Colonic mucosa (tissue), 4 donors: ENCODE measurements at regions not wholly inside any gene's neighbourhood (a gene's known extent, or its start where the extent isn't known, plus 50 kb on each side); places are given as distances from the start of the nearest gene placed in this dataset.
"Not testable (repeated sequence)": the region's sequence is repeated elsewhere in the genome, so short reads cannot be mapped to it uniquely, and the experiment has no call there.

Experiments used
- DNase-seq: peaks from one replicate; pipeline ENCODE4 v3.0.0-alpha.2; 2020
- H3K27ac ChIP-seq: fragments of 200-600 bp; one replicate; pipeline ENCODE4 v1.8.0; 2021
- H3K27me3 ChIP-seq: fragments of 200-600 bp; one replicate; pipeline ENCODE4 v1.8.0; 2021
- H3K36me3 ChIP-seq: fragments of 200-600 bp; one replicate; pipeline ENCODE4 v1.8.0; 2021
- H3K4me1 ChIP-seq: fragments of 200-600 bp; one replicate; pipeline ENCODE4 v1.8.0; 2021; ENCODE audit warnings: mild to moderate bottlenecking
- H3K4me3 ChIP-seq: fragments of 200-600 bp; one replicate; pipeline ENCODE4 v1.8.0; 2021
- H3K9ac ChIP-seq, 2 donors: one replicate each; pipeline ENCODE4 v1.7.0; 2013; ENCODE audit warnings: control low read depth in 2 of 2, low read depth in 2 of 2, low read length in 2 of 2
- H3K9me3 ChIP-seq: fragments of 200-600 bp; one replicate; pipeline ENCODE4 v1.8.0; 2021
- CTCF ChIP-seq: fragments of 200-600 bp; IDR thresholded peaks from one replicate; pipeline ENCODE4 v1.8.0; 2022; ENCODE audit warnings: antibody characterized with exemption, mild to moderate bottlenecking
- intact Hi-C: fragments of 100-400 bp; cut with DNase I; formaldehyde crosslinking; loops from one replicate; pipeline ENCODE4 v1.14.1; 2022
- donor health status: healthy.
- donor health status: DM: no; HTN: no; CAD: no.
- donor health status: DM: no; HTN: no; CAD: no.

- Histone ChIP-seq H3K27ac (no peak overlapping the region), H3K9me3 (no peaks in the 10 kb centered on the region), H3K9ac (no peak overlapping the region), H3K4me3 (no peak overlapping the region), H3K36me3 (no peaks in the 10 kb centered on the region), H3K27me3 (no peaks in the 10 kb centered on the region), H3K4me1 (no peaks in the 10 kb centered on the region)
- no peak for TF ChIP-seq CTCF
- intact Hi-C loops, result no loop called here
- no peak for DNase-seq
These were observed 682.6 kb downstream of the CBLN4 start for GRCh38 chr20:55322745-55323144.

DNA sequence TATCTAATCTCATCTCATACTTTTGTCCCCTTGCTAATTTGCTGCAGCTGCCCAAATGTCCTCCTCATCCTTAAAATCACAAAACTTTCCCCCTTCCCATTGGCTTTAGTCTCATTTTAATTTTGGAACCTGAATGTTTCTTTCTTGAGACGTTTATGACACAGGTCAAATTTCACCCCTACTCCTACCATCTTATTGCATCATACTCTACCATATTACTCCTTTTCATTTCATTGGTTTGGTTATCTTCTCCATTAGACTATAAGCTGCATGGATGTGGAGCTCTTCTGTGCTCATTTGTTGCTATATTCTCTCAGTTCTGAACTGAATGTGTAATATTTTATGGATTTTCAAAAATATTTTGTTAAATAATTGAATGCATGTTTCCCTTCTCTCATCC, 688.6 kb downstream of the CBLN4 start:
- Histone ChIP-seq H3K4me3 (no peak overlapping the region), H3K9me3 (no peaks in the 10 kb centered on the region), H3K27me3 (no peaks in the 10 kb centered on the region), H3K27ac (no peak overlapping the region), H3K4me1 (no peaks in the 10 kb centered on the region), H3K9ac (no peak overlapping the region), H3K36me3 (no peaks in the 10 kb centered on the region)
- no peak for TF ChIP-seq CTCF
- intact Hi-C loops, result no loop called here
- DNase-seq, result no peak

- intact Hi-C loops, H3K9me3 ChIP-seq: not testable (repeated sequence)
These were observed 694.5 kb downstream of the CBLN4 start for GRCh38 chr20:55310844-55311243.

GRCh38 chr20:55291261-55291660, 714.1 kb downstream of the CBLN4 start:
- Histone ChIP-seq H3K4me3 (no peak overlapping the region), H3K9ac (no peak overlapping the region), H3K27me3 (no peaks in the 10 kb centered on the region), H3K27ac (no peak overlapping the region), H3K36me3 (no peaks in the 10 kb centered on the region), H3K4me1 (no peaks in the 10 kb centered on the region), H3K9me3 (no peaks in the 10 kb centered on the region)
- DNase-seq, result no peak
- intact Hi-C loops, result no loop called here
- no peak for TF ChIP-seq CTCF

More at GRCh38 chr20:55310844-55311243, 694.5 kb downstream of the CBLN4 start:
- not testable (repeated sequence) for H3K27me3 ChIP-seq, DNase-seq, H3K9ac ChIP-seq, H3K36me3 ChIP-seq, H3K4me1 ChIP-seq, H3K27ac ChIP-seq, H3K4me3 ChIP-seq

DNA sequence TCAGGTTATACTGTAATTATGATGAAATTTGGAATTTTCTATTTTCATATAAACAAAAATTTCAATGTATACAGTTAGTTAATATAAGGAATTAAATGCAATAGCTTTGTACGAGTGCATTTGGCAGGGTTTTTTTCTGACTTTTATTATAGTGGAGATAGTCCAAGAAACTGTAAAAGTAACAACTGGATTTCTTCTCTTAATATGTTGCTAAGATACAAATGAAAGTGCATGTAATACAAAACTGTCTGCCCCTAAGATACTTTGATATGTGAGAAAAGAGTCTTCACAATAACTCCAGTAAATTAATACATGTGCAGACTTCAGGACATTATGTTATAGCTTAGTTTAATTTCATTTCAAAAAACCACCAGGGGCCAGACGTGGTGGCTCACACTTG, 721.4 kb downstream of the CBLN4 start:
- Histone ChIP-seq H3K27me3 (no peaks in the 10 kb centered on the region), H3K9me3 (no peaks in the 10 kb centered on the region), H3K36me3 (no peaks in the 10 kb centered on the region), H3K27ac (no peak overlapping the region), H3K4me1 (no peaks in the 10 kb centered on the region), H3K4me3 (no peak overlapping the region), H3K9ac (no peak overlapping the region)
- intact Hi-C loops, result no loop called here
- TF ChIP-seq CTCF, result no peak
- no peak for DNase-seq

DNA sequence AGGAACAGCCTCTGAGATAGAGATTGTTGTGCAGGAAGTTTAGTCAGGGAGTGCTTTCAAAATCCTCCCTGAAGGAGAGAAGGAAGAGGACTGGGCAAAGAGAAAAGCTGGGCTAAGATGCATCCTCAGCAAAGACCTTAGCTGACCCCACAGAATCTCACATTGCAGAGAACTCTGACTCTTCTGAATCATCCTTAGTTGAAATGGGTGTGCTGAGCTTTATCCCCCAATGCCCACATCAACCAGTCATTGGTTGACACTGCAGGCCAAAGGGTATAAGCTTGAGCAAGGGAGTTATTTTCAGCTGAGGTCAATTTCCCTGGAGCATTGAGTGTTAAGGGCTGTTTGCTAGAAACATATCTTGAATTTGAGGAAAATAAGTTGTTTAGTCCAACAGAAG, 732.2 kb downstream of the CBLN4 start:
- no peak overlapping the region for H3K9ac ChIP-seq
- no peak for TF ChIP-seq CTCF
- DNase-seq, result no peak
- no peaks in the 10 kb centered on the region for H3K27me3 ChIP-seq
- intact Hi-C loops, result no loop called here
- no peaks in the 10 kb centered on the region for H3K36me3 ChIP-seq
- H3K4me3 ChIP-seq, result no peak overlapping the region
- H3K9me3 ChIP-seq, result no peaks in the 10 kb centered on the region
- H3K4me1 ChIP-seq, result no peaks in the 10 kb centered on the region
- no peak overlapping the region for H3K27ac ChIP-seq
